ENCODE measurements at regions not wholly inside any gene's neighbourhood (a gene's known extent, or its start where the extent isn't known, plus 50 kb on each side); places are given as distances from the start of the nearest gene placed in this dataset.
"Not testable (repeated sequence)": the region's sequence is repeated elsewhere in the genome, so short reads cannot be mapped to it uniquely, and the experiment has no call there.

DNA sequence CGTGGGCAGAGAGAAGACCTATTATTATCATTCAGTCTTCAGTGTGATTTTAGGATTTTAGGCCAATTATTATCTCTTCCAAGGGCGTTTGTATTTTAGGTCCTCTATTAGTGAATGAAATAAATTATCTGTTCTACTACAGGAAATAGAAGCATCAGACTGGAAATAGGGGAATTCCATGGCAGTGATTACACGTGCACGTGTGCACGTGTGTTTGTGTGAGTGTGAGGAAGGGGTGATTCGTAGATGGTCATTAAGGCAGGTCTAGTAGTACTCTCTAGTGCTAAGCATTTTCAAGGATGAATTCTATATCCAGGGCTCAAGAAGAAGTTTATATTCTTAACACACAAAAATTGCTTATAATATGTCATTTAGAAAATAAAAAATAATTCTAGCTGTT is 623.2 kb downstream of the GATA3 start:
- H3K27me3 ChIP-seq (ENCODE audit: insufficient read depth, poor library complexity, severe bottlenecking): no peaks in the 10 kb centered on the region
- H3K4me3 ChIP-seq (replicated peaks; ENCODE audit: insufficient read depth, low read length): no peak overlapping the region
- DNase-seq (ENCODE audit: low read depth in 1 of 2, low spot score in 1 of 2): no peak
- TF ChIP-seq SPI1 (IDR thresholded peaks at IDR 0.05; ENCODE audit: borderline replicate concordance, low read depth): no peak
- TF ChIP-seq GABPA (IDR thresholded peaks at IDR 0.05; ENCODE audit: low read depth): no peak
- H3K27ac ChIP-seq (replicated peaks): no peak overlapping the region

DNA sequence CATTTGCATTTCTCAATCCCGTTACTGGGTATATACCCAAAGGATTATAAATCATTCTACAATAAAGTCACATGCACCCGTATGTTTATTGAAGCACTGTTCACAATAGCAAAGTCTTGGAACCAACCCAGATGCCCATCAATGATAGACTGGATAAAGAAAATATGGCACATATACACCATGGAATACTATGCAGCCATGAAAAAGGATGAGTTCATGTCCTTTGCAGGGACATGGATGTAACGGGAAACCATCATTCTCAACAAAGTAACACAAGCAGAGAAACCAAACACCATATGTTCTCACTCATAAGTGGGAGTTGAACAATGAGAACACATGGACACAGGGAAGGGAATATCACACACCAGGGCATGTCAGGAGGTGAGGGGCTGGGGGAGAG is 630.4 kb downstream of the GATA3 start:
- H3K27me3 ChIP-seq (ENCODE audit: insufficient read depth, poor library complexity, severe bottlenecking); H3K27ac ChIP-seq (replicated peaks); DNase-seq (ENCODE audit: low read depth in 1 of 2, low spot score in 1 of 2); H3K4me3 ChIP-seq (replicated peaks; ENCODE audit: insufficient read depth, low read length): not testable (repeated sequence)

DNA sequence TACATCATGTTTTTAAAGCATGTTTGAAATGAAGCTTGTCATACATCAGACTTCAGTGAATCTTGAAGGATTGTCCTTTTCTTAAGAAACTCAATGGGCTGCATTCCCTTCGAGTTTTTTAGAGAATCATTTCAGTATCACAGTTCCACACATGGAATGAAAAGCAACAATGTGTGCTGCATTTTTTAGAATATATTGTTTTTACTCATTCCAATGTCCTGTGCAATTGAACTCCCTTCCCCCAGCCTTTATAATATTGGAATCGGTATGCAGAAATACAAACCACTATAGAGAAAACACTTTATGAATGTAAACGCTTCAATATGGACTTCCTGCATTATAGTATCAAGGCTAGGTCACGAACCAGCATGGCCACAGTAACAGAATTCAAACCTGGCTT is 634.4 kb downstream of the GATA3 start:
- DNase-seq (ENCODE audit: low read depth in 1 of 2, low spot score in 1 of 2): no peak
- Histone ChIP-seq H3K27ac (replicated peaks) (no peak overlapping the region), H3K4me3 (replicated peaks; ENCODE audit: insufficient read depth, low read length) (no peak overlapping the region), H3K27me3 (ENCODE audit: insufficient read depth, poor library complexity, severe bottlenecking) (no peaks in the 10 kb centered on the region)
- TF ChIP-seq GABPA (IDR thresholded peaks at IDR 0.05; ENCODE audit: low read depth): no peak
- no peak for TF ChIP-seq POLR2AphosphoS5 (IDR thresholded peaks at IDR 0.05; ENCODE audit: low read depth)

DNA sequence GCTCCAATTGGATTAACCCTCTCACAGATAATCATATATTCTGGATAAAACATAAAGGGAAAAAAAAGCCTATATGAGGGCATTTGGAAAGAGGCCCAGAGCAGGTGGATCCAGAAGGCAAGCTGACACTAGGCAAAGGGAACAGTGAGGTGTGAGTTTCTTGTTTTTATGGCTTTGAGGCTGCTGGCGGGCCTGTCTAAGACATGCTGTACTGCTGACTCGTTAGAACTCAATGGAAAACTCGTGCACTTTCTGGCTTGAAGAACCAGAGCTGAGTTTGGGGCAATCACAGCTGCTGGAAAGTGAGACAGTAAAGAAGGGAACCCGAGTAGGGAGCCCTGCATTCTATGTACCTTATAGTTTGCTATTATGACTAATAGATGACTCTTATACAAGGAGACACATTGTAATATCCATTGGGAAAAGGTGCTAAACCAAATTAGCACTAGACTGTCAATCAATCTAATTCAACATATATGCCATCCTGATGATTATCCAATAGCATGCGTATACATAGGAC is 637.1 kb downstream of the GATA3 start:
- no peak for DNase-seq (ENCODE audit: low read depth in 1 of 2, low spot score in 1 of 2)
- TF ChIP-seq, protein P1, sequence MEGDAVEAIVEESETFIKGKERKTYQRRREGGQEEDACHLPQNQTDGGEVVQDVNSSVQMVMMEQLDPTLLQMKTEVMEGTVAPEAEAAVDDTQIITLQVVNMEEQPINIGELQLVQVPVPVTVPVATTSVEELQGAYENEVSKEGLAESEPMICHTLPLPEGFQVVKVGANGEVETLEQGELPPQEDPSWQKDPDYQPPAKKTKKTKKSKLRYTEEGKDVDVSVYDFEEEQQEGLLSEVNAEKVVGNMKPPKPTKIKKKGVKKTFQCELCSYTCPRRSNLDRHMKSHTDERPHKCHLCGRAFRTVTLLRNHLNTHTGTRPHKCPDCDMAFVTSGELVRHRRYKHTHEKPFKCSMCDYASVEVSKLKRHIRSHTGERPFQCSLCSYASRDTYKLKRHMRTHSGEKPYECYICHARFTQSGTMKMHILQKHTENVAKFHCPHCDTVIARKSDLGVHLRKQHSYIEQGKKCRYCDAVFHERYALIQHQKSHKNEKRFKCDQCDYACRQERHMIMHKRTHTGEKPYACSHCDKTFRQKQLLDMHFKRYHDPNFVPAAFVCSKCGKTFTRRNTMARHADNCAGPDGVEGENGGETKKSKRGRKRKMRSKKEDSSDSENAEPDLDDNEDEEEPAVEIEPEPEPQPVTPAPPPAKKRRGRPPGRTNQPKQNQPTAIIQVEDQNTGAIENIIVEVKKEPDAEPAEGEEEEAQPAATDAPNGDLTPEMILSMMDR (IDR thresholded peaks at IDR 0.05; ENCODE audit: insufficient read depth, low read length): no peak
- no peak for TF ChIP-seq POLR2AphosphoS5 (IDR thresholded peaks at IDR 0.05; ENCODE audit: low read depth)
- TF ChIP-seq GABPA (IDR thresholded peaks at IDR 0.05; ENCODE audit: low read depth): no peak
- no peak for TF ChIP-seq SPI1 (IDR thresholded peaks at IDR 0.05; ENCODE audit: borderline replicate concordance, low read depth)
- TF ChIP-seq, protein P2, sequence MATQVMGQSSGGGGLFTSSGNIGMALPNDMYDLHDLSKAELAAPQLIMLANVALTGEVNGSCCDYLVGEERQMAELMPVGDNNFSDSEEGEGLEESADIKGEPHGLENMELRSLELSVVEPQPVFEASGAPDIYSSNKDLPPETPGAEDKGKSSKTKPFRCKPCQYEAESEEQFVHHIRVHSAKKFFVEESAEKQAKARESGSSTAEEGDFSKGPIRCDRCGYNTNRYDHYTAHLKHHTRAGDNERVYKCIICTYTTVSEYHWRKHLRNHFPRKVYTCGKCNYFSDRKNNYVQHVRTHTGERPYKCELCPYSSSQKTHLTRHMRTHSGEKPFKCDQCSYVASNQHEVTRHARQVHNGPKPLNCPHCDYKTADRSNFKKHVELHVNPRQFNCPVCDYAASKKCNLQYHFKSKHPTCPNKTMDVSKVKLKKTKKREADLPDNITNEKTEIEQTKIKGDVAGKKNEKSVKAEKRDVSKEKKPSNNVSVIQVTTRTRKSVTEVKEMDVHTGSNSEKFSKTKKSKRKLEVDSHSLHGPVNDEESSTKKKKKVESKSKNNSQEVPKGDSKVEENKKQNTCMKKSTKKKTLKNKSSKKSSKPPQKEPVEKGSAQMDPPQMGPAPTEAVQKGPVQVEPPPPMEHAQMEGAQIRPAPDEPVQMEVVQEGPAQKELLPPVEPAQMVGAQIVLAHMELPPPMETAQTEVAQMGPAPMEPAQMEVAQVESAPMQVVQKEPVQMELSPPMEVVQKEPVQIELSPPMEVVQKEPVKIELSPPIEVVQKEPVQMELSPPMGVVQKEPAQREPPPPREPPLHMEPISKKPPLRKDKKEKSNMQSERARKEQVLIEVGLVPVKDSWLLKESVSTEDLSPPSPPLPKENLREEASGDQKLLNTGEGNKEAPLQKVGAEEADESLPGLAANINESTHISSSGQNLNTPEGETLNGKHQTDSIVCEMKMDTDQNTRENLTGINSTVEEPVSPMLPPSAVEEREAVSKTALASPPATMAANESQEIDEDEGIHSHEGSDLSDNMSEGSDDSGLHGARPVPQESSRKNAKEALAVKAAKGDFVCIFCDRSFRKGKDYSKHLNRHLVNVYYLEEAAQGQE (IDR thresholded peaks at IDR 0.05; ENCODE audit: insufficient replicate concordance, low read depth): no peak
- Histone ChIP-seq H3K4me3 (replicated peaks; ENCODE audit: insufficient read depth, low read length) (no peak overlapping the region), H3K27me3 (ENCODE audit: insufficient read depth, poor library complexity, severe bottlenecking) (no peaks in the 10 kb centered on the region), H3K27ac (replicated peaks) (no peak overlapping the region)

DNA sequence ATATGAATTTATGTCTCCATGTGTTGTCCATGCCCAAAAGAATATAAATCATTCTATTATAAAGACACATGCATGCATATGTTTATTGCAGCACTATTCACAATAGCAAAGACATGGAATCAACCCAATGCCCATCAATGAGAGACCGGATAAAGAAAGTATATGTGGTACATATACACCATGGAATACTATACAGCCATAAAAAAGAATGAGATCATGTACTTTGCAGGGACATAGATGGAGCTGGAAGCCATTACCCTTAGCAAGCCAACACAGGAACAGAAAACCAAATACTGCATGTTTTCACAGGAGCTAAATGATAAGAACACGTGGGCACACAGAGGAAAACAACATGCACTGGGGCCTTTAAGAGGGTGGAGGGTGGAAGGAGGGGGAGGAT is 639.1 kb downstream of the GATA3 start:
- H3K27ac ChIP-seq (replicated peaks); H3K27me3 ChIP-seq (ENCODE audit: insufficient read depth, poor library complexity, severe bottlenecking); H3K4me3 ChIP-seq (replicated peaks; ENCODE audit: insufficient read depth, low read length); DNase-seq (ENCODE audit: low read depth in 1 of 2, low spot score in 1 of 2): not testable (repeated sequence)

DNA sequence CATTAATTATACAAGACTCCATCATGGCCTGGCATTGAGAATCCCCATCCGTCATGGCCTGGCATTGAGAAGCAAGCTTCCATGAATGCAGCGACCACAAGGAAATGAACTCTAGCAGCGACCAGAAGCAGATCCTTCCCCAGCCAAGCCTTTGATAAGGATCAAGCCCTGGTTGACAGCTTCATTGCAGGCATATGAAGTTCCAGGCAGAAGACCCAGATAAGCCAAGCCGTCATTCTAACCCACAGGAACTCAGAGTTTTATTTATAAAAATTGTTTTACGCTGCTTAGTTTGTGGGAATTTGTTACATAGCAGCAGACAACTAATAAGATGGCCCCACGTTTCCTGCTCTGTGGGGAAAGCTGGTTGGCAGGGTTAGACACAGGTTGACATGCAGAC is 642.3 kb downstream of the GATA3 start:
- TF ChIP-seq, protein P1 (IDR thresholded peaks at IDR 0.05; ENCODE audit: insufficient read depth, low read length): no peak
- TF ChIP-seq, protein P2 (IDR thresholded peaks at IDR 0.05; ENCODE audit: insufficient replicate concordance, low read depth): no peak
- TF ChIP-seq GABPA (IDR thresholded peaks at IDR 0.05; ENCODE audit: low read depth) (no peak), POLR2AphosphoS5 (IDR thresholded peaks at IDR 0.05; ENCODE audit: low read depth) (no peak), SPI1 (IDR thresholded peaks at IDR 0.05; ENCODE audit: borderline replicate concordance, low read depth) (no peak)
- Histone ChIP-seq H3K27me3 (ENCODE audit: insufficient read depth, poor library complexity, severe bottlenecking) (no peaks in the 10 kb centered on the region), H3K4me3 (replicated peaks; ENCODE audit: insufficient read depth, low read length) (no peak overlapping the region), H3K27ac (replicated peaks) (no peak overlapping the region)
- no peak for DNase-seq (ENCODE audit: low read depth in 1 of 2, low spot score in 1 of 2)

All from HL-60 (cell line).